Caco-2 (cell line): ENCODE measurements at regions not wholly inside any gene's neighbourhood (a gene's known extent, or its start where the extent isn't known, plus 50 kb on each side); places are given as distances from the start of the nearest gene placed in this dataset.

ENCODE experiments used
- BruUV-seq: library from RNA; stranded (reverse); fragments of 400-500 nt; replicated peaks from 2 replicates; lab custom pipeline; 2021; lab: Mats Ljungman, UMichigan
- CTCF ChIA-PET: fragments of 300-600 bp; sonication (Branson Sonifier 250); formaldehyde crosslinking; loops from one replicate; lab custom pipeline; 2022; ENCODE audit warnings: antibody characterized with exemption; lab: Charles Lee
- POLR2A ChIA-PET: fragments of 300-600 bp; sonication (Branson Sonifier 250); formaldehyde crosslinking; loops from one replicate; lab custom pipeline; 2022; ENCODE audit warnings: antibody characterized with exemption; lab: Charles Lee
- DNase-seq, 2 experiments: peaks; one replicate each; pipeline versions ENCODE4 v3.0.0 to v3.0.0-alpha.2; 2020 to 2022
- H3K27me3 ChIP-seq: replicated peaks from 2 replicates; pipeline ENCODE4 v1.6.0; 2011; ENCODE audit warnings: low read length; ENCODE audit not compliant: control insufficient read depth, insufficient read depth
- H3K36me3 ChIP-seq: 2 replicates; pipeline ENCODE4 v1.5.1; 2011; ENCODE audit warnings: low read length; ENCODE audit not compliant: control insufficient read depth, insufficient read depth
- H3K4me1 ChIP-seq: fragments of 250-450 bp; sonication (Bioruptor Pico); 2 replicates; pipeline ENCODE4 v1.5.1; 2020; ENCODE audit warnings: mild to moderate bottlenecking
- H3K4me3 ChIP-seq: 2 replicates; pipeline ENCODE4 v1.5.1; 2011; ENCODE audit warnings: low read depth, mild to moderate bottlenecking, control low read depth, low read length
- H3K9me3 ChIP-seq: fragments of 250-450 bp; sonication (Bioruptor Pico); 2 replicates; pipeline ENCODE4 v1.5.1; 2020; ENCODE audit warnings: mild to moderate bottlenecking, moderate library complexity
- H3K27ac Mint-ChIP-seq: one replicate; pipeline ENCODE4 v1.8.0; 2022; ENCODE audit warnings: mixed read lengths; ENCODE audit not compliant: unreplicated experiment
- H3K27me3 Mint-ChIP-seq: one replicate; pipeline ENCODE4 v1.8.0; 2022; ENCODE audit warnings: mixed read lengths; ENCODE audit not compliant: insufficient read depth, unreplicated experiment
- H3K36me3 Mint-ChIP-seq: one replicate; pipeline ENCODE4 v1.8.0; 2022; ENCODE audit warnings: mild to moderate bottlenecking, mixed read lengths; ENCODE audit not compliant: insufficient read depth, unreplicated experiment
- H3K4me1 Mint-ChIP-seq: one replicate; pipeline ENCODE4 v1.8.0; 2022; ENCODE audit warnings: low read depth, mixed read lengths; ENCODE audit not compliant: unreplicated experiment
- H3K4me3 Mint-ChIP-seq: one replicate; pipeline ENCODE4 v1.8.0; 2022; ENCODE audit warnings: mild to moderate bottlenecking, moderate library complexity, mixed read lengths; ENCODE audit not compliant: unreplicated experiment
- H3K9me3 Mint-ChIP-seq: one replicate; pipeline ENCODE4 v1.8.0; 2022; ENCODE audit warnings: mixed read lengths; ENCODE audit not compliant: unreplicated experiment
- intact Hi-C: fragments of 100-400 bp; cut with micrococcal nuclease; formaldehyde crosslinking; loops from one replicate; pipeline ENCODE4 v1.10.0; 2022; ENCODE audit not compliant: unreplicated experiment
- TF ChIP-seq, protein P1 (sequence below), 2 experiments: fragments of 200-600 bp in 1 of 2; IDR thresholded peaks; 1 replicate in 1 of 2; 2 replicates in 1 of 2; pipeline versions ENCODE4 v1.5.1 to v1.8.0; 2011 to 2022; ENCODE audit warnings: antibody characterized with exemption in 1 of 2, control low read depth in 1 of 2, inconsistent platforms in 1 of 2, low read depth in 1 of 2, low read length in 1 of 2, mild to moderate bottlenecking in 1 of 2, moderate library complexity in 1 of 2; ENCODE audit not compliant: insufficient read depth in 1 of 2, severe bottlenecking in 1 of 2, unreplicated experiment in 1 of 2

DNA sequence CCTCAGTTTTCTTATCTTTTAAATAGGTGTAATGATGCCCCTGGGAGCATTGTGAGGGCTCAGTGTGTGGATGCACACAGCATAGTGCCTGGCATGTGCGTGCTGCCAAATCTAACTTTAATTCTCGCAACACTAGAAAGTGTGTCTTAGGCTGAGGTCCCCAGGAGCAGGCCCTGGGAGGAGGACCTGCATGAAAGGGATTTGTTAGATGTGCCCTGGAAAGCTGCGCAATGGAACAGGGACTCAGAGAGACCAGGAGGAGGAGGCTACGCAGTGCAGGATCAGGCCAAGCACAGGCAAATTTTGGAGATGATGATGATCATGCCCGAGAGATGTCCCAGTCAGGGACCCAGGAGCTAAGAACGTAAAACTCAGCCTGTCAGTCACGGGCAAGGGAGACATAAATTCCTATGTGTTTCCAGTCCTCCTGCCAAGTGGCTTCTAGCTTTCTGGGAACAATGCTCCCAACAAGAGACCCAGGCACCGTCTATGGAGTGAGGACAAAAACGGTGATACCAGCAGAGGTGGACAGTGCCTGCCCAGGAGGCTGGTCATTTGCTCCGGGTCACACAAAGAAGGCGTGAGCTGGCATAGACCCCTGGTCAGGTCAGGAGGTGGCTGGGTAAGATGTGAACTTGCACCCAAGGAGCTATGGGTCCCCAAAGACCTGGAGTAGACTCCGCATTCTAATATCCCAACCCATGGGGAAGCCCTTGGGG, 352.2 kb upstream of the TNRC6C start:
- DNase-seq = no peak
- CTCF ChIA-PET = no interaction called here
- no TSS peak for BruUV-seq
- H3K4me1 ChIP-seq = no peaks in the 10 kb centered on the region
- H3K27me3 ChIP-seq = no peaks in the 10 kb centered on the region
- intact Hi-C loops = no loop called here
- Mint-ChIP-seq H3K4me3 (no peak overlapping the region), H3K9me3 (no peaks in the 10 kb centered on the region), H3K27me3 (peaks cover 29% of the 10 kb centered on the region), H3K36me3 (no peaks in the 10 kb centered on the region), H3K27ac (no peak overlapping the region), H3K4me1 (no peaks in the 10 kb centered on the region)
- TF ChIP-seq, protein P1, sequence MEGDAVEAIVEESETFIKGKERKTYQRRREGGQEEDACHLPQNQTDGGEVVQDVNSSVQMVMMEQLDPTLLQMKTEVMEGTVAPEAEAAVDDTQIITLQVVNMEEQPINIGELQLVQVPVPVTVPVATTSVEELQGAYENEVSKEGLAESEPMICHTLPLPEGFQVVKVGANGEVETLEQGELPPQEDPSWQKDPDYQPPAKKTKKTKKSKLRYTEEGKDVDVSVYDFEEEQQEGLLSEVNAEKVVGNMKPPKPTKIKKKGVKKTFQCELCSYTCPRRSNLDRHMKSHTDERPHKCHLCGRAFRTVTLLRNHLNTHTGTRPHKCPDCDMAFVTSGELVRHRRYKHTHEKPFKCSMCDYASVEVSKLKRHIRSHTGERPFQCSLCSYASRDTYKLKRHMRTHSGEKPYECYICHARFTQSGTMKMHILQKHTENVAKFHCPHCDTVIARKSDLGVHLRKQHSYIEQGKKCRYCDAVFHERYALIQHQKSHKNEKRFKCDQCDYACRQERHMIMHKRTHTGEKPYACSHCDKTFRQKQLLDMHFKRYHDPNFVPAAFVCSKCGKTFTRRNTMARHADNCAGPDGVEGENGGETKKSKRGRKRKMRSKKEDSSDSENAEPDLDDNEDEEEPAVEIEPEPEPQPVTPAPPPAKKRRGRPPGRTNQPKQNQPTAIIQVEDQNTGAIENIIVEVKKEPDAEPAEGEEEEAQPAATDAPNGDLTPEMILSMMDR (IDR thresholded peaks at IDR 0.05; ENCODE audit: insufficient read depth in 1 of 2, low read depth in 1 of 2, low read length in 1 of 2, severe bottlenecking in 1 of 2, unreplicated experiment in 1 of 2) = no peak
- no peaks in the 10 kb centered on the region for H3K9me3 ChIP-seq
- no peaks in the 10 kb centered on the region for H3K36me3 ChIP-seq
- POLR2A ChIA-PET = no interaction called here
- H3K4me3 ChIP-seq = no peak overlapping the region

DNA sequence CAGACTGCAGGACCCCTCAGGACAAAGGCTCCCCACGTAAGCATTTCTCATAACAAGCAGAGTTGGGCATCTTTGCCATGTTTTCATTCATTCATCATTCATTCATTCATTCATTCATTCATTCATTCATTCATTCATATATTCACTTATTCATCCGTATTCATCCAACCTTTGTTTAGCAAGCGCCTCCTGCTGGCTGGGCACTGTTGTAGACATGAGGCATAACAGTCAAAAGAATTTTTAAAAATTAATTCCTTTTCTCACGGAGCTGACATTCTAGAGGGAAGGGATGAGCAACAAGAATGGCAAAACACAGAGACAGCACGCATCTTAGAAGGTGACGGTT, 351.7 kb upstream of the TNRC6C start:
- TF ChIP-seq, protein P1 (IDR thresholded peaks at IDR 0.05; ENCODE audit: insufficient read depth in 1 of 2, low read depth in 1 of 2, low read length in 1 of 2, severe bottlenecking in 1 of 2, unreplicated experiment in 1 of 2) = peak; percentile 24
- CTCF ChIA-PET = no interaction called here
- intact Hi-C loops = loop anchor here (1.0 kb wide), 1 partner anchor 65 kb away; no protein-coding TSS in a partner anchor

DNA sequence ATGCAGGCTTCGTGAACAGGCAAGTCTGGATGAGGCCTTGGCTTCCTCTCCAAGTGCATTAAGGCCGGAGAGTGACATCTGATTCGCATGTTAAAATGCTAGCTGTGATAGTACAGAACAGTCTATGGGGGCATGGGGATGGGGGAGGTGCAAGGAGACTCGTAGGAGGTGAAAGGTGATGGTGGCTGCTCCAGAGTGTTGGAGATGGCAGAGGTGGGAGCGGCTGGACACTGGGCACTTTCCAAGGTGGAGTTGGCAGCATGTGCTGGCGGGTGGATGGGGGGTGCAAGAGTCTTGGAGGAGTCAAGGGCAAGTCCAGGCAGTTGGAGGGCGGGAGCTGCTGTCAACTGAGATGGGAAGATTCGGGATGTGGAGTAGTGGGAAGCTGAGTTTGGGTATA, 350.9 kb upstream of the TNRC6C start:
- Histone ChIP-seq H3K4me1 (no peaks in the 10 kb centered on the region), H3K4me3 (no peak overlapping the region), H3K36me3 (no peaks in the 10 kb centered on the region), H3K9me3 (no peaks in the 10 kb centered on the region), H3K27me3 (no peaks in the 10 kb centered on the region)
- Mint-ChIP-seq H3K9me3 (no peaks in the 10 kb centered on the region), H3K36me3 (no peaks in the 10 kb centered on the region), H3K27ac (no peak overlapping the region), H3K4me3 (no peak overlapping the region), H3K4me1 (no peaks in the 10 kb centered on the region), H3K27me3 (peaks cover 26% of the 10 kb centered on the region)
- intact Hi-C loops = loop anchor here (1.0 kb wide), 1 partner anchor 65 kb away; no protein-coding TSS in a partner anchor
- POLR2A ChIA-PET = no interaction called here
- CTCF ChIA-PET = no interaction called here
- BruUV-seq = no TSS peak
- TF ChIP-seq, protein P1 (IDR thresholded peaks at IDR 0.05; ENCODE audit: insufficient read depth in 1 of 2, low read depth in 1 of 2, low read length in 1 of 2, severe bottlenecking in 1 of 2, unreplicated experiment in 1 of 2) = no peak
- DNase-seq = no peak

More for the DNA sequence above, 351.7 kb upstream of the TNRC6C start:
- no peaks in the 10 kb centered on the region for H3K27me3 ChIP-seq
- H3K36me3 ChIP-seq = no peaks in the 10 kb centered on the region
- H3K4me1 Mint-ChIP-seq = no peaks in the 10 kb centered on the region
- H3K27ac Mint-ChIP-seq = no peak overlapping the region
- H3K9me3 Mint-ChIP-seq = no peaks in the 10 kb centered on the region
- DNase-seq = no peak
- H3K4me3 ChIP-seq = no peak overlapping the region
- no TSS peak for BruUV-seq
- peaks cover 27% of the 10 kb centered on the region for H3K27me3 Mint-ChIP-seq
- H3K9me3 ChIP-seq = no peaks in the 10 kb centered on the region
- H3K4me1 ChIP-seq = no peaks in the 10 kb centered on the region
- H3K4me3 Mint-ChIP-seq = no peak overlapping the region
- H3K36me3 Mint-ChIP-seq = no peaks in the 10 kb centered on the region
- POLR2A ChIA-PET = no interaction called here
